ENCODE measurements at regions not wholly inside any gene's neighbourhood (a gene's known extent, or its start where the extent isn't known, plus 50 kb on each side); places are given as distances from the start of the nearest gene placed in this dataset.
"Not testable (repeated sequence)": the region's sequence is repeated elsewhere in the genome, so short reads cannot be mapped to it uniquely, and the experiment has no call there.

DNA sequence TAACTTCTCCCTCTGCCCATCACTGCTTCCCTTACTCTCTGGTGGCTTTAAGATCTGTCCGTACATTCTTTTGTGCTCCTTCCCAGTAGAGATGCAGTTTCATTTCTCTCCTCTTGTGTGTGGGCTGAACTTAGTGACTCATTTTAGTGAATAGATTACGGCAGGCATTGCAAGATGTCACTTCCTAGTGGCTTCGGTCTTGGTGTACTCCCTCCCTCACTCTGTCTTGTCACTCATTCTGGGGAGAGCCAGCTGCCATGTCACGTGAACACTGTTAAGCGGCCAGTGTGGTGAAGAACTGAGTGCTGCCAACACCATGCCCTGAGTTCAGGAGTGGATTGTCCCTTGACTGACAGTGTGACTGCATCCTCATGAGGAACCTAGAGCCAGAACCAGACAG, 115.9 kb downstream of the OTOR start:
- Mint-ChIP-seq H3K27ac (no peak overlapping the region), H3K9me3 (peaks cover 7% of the 10 kb centered on the region), H3K4me3 (no peak overlapping the region)

DNA sequence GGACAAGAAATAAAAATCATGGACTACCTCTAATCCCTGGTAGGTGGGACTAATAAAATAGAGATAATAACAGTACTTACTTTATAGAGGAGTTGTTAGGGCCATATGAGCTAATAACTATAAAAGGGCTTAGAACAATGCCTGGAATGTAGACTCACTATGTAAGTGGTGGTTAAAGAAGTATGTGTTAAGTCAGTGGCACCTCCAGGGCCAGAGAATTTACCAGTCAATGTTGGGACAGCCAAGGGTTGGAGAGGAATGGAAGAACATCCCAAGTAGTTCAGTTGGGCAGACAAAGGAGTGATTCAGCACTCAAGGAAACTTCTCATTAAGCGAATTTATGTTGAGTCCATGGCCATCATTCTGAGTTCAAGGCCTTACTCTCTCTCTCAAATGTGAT, 116.8 kb downstream of the OTOR start:
- Mint-ChIP-seq H3K27me3 (ENCODE audit: low read depth) (peaks cover 2% of the 10 kb centered on the region), H3K36me3 (no peaks in the 10 kb centered on the region), H3K4me1 (no peaks in the 10 kb centered on the region), H3K27ac (no peak overlapping the region), H3K4me3 (no peak overlapping the region), H3K9me3 (peaks cover 7% of the 10 kb centered on the region)
- no peak for DNase-seq (ENCODE audit: low spot score in 2 of 2, unreplicated experiment in 2 of 2)
- TF ChIP-seq, protein P1, sequence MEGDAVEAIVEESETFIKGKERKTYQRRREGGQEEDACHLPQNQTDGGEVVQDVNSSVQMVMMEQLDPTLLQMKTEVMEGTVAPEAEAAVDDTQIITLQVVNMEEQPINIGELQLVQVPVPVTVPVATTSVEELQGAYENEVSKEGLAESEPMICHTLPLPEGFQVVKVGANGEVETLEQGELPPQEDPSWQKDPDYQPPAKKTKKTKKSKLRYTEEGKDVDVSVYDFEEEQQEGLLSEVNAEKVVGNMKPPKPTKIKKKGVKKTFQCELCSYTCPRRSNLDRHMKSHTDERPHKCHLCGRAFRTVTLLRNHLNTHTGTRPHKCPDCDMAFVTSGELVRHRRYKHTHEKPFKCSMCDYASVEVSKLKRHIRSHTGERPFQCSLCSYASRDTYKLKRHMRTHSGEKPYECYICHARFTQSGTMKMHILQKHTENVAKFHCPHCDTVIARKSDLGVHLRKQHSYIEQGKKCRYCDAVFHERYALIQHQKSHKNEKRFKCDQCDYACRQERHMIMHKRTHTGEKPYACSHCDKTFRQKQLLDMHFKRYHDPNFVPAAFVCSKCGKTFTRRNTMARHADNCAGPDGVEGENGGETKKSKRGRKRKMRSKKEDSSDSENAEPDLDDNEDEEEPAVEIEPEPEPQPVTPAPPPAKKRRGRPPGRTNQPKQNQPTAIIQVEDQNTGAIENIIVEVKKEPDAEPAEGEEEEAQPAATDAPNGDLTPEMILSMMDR (IDR thresholded peaks at IDR 0.05; ENCODE audit: unreplicated experiment), result no peak

More for the DNA sequence above, 115.9 kb downstream of the OTOR start:
- Mint-ChIP-seq H3K27me3 (ENCODE audit: low read depth) (peaks cover 2% of the 10 kb centered on the region), H3K4me1 (no peaks in the 10 kb centered on the region), H3K36me3 (no peaks in the 10 kb centered on the region)
- no peak for DNase-seq (ENCODE audit: low spot score in 2 of 2, unreplicated experiment in 2 of 2)
- TF ChIP-seq, protein P1 (IDR thresholded peaks at IDR 0.05; ENCODE audit: unreplicated experiment), result no peak

DNA sequence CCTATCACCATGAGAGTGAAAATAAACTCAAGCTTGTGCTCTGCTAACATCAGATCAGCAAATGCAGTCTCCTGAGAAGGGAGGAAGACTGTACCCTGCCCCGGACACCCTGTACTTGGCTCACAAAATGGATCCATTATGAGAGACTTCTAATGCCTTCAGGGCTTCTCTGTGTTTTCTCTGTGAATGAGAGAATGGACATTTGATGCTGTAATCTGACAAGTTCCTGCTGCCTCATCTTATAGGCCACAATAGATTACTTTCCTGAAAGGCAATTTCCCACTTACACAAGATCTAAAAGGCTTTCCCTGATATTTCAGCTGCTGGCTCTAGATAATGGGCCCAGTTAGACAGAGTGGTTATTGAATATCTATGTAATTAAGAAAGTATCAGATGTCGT, 117.2 kb downstream of the OTOR start:
- TF ChIP-seq, protein P1 (IDR thresholded peaks at IDR 0.05; ENCODE audit: unreplicated experiment), result no peak
- no peak for DNase-seq (ENCODE audit: low spot score in 2 of 2, unreplicated experiment in 2 of 2)
- Mint-ChIP-seq H3K36me3 (no peaks in the 10 kb centered on the region), H3K9me3 (peaks cover 7% of the 10 kb centered on the region), H3K4me1 (no peaks in the 10 kb centered on the region), H3K4me3 (no peak overlapping the region), H3K27me3 (ENCODE audit: low read depth) (peaks cover 2% of the 10 kb centered on the region), H3K27ac (no peak overlapping the region)

DNA sequence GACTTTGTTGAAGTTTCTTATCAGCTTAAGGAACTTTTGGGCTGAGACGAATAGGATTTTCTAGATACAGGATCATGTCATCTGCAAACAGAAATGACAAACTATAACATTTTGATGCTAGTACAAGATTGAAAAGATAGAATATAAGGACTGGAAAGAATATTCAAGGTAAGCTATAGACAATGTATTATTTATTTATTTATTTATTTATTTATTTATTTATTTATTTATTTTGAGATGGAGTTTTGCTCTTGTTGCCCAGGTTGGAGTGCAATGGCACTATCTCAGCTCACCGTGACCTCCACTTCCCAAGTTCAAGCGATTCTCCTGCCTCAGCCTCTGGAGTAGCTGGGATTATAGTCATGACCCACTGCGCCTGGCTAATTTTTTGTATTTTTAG, 125.0 kb downstream of the OTOR start:
- not testable (repeated sequence) for H3K9me3 Mint-ChIP-seq; H3K27me3 Mint-ChIP-seq (ENCODE audit: low read depth); H3K36me3 Mint-ChIP-seq; DNase-seq (ENCODE audit: low spot score in 2 of 2, unreplicated experiment in 2 of 2); H3K27ac Mint-ChIP-seq; H3K4me1 Mint-ChIP-seq; H3K4me3 Mint-ChIP-seq

DNA sequence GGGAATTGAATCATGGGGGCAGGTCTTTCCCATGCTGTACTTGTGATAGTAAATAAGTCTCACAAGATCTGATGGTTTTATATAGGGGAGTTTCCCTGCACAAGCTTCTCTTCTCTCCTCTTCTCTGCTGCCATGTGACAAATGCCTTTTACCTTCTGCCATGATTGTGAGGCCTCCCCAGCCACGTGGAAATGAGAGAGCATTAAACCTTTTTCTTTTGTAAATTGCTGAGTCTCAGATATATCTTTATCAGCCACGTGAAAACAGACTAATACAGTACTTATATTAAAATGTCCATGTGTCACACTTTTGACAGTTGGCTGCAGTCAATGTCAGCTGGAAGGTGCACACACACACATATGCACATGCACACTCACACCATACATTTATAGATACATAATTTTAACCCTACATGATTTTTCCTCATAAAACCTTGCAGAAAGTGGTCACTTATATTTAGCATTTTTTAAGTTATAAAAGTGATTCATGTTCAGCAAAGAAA, 128.9 kb downstream of the OTOR start:
- H3K36me3 Mint-ChIP-seq, result no peaks in the 10 kb centered on the region
- peaks cover 13% of the 10 kb centered on the region for H3K27me3 Mint-ChIP-seq (ENCODE audit: low read depth)
- no peaks in the 10 kb centered on the region for H3K4me1 Mint-ChIP-seq
- no peak overlapping the region for H3K27ac Mint-ChIP-seq
- no peak for DNase-seq (ENCODE audit: low spot score in 2 of 2, unreplicated experiment in 2 of 2)
- TF ChIP-seq, protein P1 (IDR thresholded peaks at IDR 0.05; ENCODE audit: unreplicated experiment), result no peak
- H3K9me3 Mint-ChIP-seq, result peaks cover under 1% of the 10 kb centered on the region
- no peak overlapping the region for H3K4me3 Mint-ChIP-seq

DNA sequence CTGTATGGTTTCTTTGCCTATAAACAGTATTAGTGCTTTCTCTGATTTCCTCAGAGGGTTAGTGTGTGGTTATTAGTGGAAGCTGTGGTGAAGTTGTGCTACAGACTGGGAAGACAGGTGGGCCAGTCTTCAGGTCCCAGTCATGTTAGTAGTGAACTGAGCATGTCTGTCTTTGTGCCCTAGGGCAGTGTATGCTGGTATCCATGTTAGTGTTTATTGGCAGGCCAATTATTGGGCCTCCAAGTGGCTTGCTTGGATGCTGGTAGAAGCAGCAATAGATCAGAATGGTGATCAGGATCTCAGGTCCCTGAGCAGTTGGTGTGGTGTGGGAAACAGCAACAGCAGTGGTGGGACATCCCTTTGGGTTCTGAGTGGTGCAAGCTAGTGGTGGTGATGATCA, 137.6 kb downstream of the OTOR start:
- DNase-seq (ENCODE audit: low spot score in 2 of 2, unreplicated experiment in 2 of 2), result no peak
- no peak overlapping the region for H3K27ac Mint-ChIP-seq
- H3K9me3 Mint-ChIP-seq, result peaks cover 28% of the 10 kb centered on the region
- peaks cover 13% of the 10 kb centered on the region for H3K27me3 Mint-ChIP-seq (ENCODE audit: low read depth)
- no peak overlapping the region for H3K4me3 Mint-ChIP-seq
- TF ChIP-seq, protein P1 (IDR thresholded peaks at IDR 0.05; ENCODE audit: unreplicated experiment), result no peak
- H3K4me1 Mint-ChIP-seq, result no peaks in the 10 kb centered on the region
- H3K36me3 Mint-ChIP-seq, result no peaks in the 10 kb centered on the region

Measured in mesothelial cell of epicardium (in vitro differentiated cells).